NCI-H146 treated with DMSO at 0.1 percent for 48 hours (cell line): ENCODE measurements at regions not wholly inside any gene's neighbourhood (a gene's known extent, or its start where the extent isn't known, plus 50 kb on each side); places are given as distances from the start of the nearest gene placed in this dataset.
A peak's percentile ranks its signal among the peaks of the same experiment; 100 is the strongest.

ENCODE experiments used
- DNase-seq: peaks from one replicate; lab custom pipeline; 2025; ENCODE audit not compliant: unreplicated experiment; lab: John Stamatoyannopoulos, UW

DNA sequence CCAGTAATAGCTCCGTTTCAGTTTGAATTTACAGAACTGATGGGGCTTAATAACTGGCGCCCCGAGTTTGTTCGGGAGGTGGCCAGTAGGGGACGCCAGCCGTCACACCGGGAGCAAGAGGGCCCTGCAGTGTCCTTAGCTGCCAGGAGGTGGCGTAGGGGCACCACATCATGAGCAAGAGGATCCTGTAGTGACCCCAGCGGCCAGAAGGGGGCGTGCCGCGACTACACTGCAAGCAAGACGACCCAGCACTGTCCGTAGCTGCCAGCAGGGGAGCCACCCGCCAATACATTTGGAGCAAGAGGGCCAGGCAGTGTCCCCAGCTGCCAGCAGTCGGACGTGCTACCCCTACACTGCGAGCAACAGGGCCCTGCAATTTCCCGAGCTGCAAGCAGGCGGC, 663.7 kb upstream of the B3GAT1 start:
- no peak for DNase-seq

DNA sequence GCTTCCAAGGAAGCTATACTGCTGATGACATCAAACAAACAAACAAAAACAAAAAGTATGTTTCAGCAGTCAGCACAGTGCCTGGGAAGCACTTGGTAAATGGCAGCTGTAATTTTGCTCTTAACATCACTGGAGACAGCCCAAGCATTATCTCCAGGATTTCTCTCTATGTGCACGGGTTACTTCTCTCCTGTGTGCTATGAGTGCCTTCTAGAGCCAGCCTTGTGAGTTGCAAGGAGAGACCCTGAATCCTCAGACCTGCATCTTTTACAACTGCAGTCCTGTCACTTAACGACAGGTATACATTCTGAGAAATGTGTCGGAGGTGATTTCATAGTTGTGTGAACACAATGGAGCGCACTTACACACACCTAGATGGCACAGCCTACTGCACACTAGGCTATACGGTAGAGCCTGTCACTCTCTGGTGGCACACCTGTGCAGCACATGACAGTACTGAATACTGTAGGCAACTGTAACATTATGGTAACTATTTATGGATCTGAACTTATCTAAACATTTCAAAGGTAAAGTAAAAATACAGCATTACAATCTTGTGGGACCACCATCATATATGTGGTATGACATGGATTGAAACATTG, 662.5 kb upstream of the B3GAT1 start:
- no peak for DNase-seq

DNA sequence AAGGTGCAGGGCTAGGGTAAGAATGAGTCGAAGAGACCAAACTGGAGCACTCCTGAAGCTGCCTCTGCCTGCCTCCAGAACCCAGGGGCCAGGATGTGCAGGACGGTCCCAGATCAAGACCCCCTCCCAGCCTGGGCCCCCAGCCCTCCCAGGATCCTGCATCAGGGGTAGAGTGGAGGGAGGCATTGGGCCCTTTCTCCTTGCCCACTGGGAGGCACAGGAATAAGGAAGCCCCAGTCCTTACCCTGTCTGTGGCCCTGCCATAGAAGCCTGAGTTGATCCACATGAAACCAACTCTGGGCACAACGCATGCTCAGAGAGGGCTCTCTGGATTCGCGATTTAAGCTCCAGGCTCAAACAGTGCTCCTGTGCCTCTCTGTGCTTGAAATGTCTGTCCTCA, 661.8 kb upstream of the B3GAT1 start:
- no peak for DNase-seq

DNA sequence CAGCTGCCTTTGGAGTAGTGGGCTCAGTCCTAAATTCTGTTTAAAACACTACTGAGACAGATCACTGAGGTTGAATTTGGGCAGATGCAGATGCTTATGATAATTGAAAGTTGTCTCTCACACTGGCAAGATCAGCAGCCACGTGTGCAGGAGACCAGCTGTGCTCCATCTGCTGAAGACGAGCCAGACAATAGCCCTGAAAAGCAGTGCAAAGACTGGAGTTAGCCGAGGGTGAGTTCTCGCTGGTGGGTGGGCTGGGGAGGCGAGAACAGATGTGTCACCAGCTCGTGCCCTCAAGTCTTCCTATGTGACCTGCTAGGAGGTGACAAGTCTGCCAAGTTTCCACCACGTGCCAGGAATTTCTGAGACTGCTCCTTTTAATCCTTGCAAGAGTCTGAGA, 661.3 kb upstream of the B3GAT1 start:
- no peak for DNase-seq

DNA sequence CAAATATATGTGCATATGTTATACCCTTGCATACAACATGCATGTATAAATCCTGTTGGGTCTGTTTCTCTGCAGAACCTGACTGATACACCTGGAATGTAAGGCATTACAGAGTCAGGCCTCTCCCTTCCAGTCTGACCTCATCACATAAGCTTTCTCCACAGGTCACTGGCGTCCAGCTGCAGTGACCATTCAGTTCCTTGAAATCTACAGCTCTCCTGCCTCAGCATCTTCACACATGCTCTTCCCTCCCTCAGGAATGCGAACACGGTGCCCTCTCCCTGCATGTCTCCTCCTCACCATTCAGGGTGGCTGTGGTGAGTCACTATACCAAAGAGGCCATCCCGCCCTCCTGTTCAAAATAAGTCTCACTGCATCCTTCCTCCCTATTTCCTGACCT, 657.8 kb upstream of the B3GAT1 start:
- DNase-seq = no peak

DNA sequence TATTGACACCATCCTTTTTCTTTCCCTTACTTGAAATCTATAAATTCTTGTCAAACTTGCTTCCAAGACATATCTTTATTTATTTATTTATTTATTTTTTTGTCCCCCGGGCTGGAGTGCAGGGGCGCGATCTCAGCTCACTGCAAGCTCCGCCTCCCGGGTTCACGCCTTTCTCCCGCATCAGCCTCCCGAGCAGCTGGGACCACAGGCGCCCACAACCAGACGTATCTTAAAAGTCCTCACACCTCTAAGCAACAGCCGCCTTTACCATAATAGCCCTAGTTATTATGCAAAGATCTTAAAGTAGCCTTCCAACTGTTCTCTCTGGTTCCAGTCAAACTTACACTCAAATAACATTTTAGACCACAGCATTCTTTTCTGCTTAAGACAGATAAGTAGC, 657.0 kb upstream of the B3GAT1 start:
- DNase-seq = no peak

DNA sequence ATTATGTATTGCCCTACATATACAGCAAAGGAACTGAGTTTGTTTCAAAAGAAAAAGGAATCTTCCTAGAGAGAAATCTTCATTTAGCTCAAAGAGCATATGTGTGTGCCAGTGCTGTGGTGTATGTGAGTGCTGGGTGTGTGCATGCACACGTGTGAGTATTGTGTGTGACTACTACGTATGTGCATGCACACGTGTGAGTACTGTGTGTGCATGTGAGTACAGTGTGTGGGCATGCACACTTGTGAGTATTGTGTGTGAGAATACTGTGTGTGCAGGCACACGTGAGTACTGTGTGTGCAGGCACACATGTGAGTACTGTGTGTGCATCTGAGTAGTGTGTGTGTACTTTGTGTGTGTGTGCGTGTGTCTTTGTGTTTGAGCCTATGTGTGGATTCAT, 651.0 kb upstream of the B3GAT1 start:
- DNase-seq = no peak

DNA sequence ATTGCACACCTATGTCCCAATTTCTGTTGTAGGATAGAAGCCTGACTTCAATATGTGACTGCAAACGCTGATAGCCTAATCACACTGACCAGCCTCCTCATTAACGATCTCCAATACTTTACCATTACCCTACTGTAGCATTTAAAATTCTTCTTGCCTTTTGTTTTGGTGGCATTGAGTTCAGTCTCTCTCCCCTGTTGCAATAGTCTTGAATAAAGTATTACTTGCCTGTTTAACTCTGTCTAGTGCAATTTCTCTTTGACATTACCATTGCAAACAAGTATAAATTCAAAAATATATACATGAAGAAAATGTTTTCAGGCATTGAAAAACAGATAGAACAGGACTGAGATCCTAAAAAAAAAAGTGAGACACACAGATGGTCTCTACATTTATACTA, 649.1 kb upstream of the B3GAT1 start:
- no peak for DNase-seq

DNA sequence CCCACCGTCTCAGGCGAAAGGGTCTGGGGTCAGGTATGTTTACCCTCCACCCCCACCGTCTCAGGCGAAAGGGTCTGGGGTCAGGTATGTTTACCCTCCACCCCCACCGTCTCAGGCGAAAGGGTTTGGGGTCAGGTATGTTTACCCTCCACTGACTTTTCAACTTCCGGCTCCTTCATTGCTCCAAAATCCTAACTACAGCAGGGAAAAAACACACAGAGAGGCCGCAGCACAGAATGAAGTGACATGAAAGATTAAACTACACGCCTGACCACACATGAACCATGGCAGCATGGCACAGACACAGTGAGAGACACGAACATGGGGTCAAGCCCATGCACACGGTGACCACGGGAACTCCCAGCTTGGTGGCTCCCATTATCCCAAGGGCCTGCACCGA, 634.9 kb upstream of the B3GAT1 start:
- DNase-seq = no peak

DNA sequence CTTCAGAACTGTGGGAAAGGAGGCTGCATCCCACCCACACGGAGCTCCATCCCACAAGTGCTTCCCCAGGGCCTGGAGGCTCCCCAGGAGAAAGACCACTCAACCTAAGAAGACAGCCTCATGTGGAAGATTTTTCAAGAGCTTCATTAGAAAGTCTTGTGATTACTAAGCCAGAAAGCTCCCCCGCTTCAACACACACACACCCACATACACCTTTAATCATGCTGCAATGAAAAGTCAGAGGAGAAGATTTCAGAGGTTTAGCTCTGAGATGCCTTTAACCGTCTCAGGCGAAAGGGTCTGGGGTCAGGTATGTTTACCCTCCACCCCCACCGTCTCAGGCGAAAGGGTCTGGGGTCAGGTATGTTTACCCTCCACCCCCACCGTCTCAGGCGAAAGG, 634.5 kb upstream of the B3GAT1 start:
- no peak for DNase-seq

DNA sequence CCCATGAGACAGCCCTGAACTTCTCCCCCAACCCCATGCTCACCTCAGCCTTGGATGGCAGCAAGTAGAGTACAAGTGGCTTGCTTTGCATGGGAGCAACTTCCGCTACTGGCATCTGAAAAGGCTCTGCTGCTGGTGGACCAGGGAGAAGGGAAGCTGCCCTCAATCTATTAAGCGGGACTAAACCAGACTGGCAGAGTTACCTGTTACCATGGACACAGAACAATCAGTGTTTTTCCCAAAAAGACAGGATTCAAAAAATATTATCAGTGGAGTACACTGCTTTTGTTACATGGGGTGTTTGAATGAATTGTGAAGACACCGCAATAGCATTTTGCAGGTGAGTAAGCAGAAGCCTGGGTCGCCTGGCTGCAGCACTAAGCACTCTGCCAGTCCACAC, 631.4 kb upstream of the B3GAT1 start:
- no peak for DNase-seq

DNA sequence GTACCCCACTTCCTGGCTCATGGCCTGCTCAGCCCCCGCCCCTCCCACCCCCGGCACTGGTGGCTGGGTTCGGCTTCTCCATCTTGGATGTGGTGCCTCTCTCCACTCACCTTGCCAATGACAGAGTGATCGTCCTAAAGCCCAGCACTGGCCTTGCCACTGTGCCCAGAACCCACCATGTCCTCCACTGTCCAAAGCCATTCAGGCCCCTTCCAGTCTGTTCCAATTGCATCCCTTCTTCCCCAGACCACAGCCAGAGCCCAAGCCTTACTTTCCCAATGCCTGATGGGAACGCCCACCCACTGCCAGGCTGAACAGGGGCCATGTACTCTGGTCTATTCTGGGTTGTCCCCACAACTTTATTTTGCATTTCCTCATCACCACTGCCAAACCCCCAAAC, 625.8 kb upstream of the B3GAT1 start:
- no peak for DNase-seq

DNA sequence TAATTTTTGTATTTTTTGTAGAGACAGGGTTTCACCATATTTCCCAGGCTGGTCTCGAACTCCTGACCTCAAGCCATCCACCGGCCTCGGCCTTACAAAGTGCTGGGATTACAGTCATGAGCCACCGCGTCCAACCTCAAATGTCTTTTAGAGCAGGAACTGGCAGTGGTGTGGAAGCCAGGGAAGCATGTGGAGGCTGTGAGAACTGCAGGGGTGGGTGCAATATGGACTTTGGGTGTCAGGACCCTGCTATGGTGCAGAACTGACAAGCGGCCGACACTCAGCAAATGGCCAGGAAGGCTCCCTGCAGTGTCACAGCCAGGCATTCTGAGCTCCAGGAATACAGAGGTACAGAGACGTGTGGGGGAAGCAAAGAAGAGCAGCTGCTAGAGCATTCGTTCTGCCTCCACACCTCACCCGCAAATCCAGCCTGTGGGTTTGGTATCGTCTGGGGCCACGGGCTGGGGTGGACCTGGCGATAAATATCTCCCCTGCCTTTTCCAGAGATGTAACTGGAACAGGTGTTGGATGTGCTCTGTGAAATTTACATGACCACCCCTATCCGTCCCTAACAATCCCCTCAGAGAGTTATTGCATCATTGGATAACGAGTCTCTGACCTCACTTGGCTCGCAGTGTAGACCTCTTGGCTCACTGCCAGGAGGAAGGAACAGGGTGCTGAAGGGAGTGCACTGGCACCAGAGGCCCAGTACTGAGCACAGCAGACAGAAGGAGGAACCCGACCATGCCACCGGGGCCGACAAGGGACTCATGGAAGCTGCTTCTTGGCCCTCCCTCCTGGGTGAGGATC, 624.7 kb upstream of the B3GAT1 start:
- DNase-seq = no peak

DNA sequence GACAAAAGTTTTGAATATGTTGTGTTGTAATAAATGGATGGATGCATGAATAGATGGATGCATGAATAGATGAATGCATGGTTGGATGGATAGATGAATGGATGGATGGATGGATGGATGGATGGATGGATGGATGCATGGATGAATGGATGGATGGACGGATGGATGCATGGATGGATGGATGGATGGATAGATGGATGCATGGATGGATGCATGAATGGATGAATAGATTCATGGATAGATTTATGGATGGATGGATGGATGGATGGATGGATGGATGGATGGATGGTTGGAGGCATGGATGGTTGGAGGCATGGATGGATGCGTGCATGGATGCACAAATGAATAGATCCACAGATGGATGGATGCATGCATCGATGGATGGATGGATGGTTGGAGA, 623.2 kb upstream of the B3GAT1 start:
- DNase-seq = no peak

DNA sequence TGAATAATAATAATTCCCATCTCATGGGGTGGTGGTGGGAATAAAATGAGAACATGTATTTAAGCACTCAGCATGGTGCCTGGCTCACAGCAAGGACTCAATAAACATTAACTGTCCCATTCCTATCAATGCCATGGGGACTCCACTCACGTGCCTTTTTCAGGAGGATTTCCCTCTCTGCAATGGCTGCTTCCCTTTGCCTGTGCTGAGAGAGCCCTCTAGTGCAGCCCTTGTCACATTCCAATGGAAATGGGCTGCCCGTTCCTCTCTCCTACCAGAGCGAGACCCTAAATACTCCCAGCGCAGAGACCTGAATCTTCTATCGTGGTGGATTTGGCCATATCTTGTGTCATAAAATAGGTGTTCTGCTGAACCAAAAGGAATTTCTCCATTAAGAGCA, 621.5 kb upstream of the B3GAT1 start:
- DNase-seq = peak; percentile 0

DNA sequence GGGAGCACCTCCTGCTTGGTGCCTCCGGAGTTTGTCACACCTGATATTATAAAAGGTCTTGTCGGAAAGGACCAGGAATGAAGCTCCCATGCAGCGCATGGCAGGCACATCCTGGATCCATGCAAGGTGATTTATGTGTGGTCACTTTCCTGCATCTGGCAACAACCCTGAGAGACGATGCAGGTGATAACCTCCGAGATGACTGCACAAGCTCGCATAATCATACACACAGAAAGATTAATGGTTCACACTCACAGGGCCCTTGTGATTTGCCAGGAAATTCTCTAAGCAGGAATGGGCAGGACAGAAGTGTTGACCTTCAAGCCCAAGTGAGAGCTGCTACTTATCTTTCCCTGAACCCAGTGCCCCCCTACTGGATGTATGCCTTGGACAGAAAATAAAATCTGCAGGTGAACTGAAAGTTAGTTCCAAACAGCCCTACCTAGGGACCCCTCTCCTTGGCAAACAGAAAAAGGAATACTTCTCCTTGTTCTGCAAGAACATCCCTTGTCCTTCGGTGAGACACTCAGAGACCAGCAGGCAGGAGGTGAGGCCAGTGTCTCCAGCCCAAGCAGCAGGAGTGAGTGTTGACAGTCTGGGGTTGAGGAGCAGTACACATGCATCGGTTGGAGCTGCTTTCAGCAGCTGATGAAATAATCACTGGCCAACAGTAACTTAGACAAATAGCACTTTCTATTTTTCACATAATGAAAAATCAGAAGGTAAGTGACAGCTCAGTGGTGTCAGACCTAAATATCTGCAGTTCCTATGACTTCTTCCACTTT, 619.4 kb upstream of the B3GAT1 start:
- no peak for DNase-seq

DNA sequence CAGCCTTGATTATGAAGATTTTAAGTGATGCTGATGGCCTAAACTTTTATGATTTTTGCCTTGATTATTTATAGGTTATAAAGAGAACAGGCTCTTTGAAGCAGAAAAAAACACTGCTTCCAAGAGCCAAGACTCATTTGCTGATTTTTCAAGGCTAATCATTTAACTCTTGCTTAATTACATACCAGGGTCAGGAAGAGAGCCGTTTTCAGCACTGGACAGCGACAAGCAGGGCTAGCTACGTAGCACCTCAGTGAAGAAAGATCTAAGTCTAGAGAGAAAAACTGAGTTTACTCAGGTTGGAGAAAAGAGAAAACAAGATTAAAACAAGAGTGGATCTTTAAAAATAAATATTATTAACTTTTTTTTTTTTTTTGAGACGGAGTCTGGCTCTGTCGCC, 615.4 kb upstream of the B3GAT1 start:
- DNase-seq = no peak

DNA sequence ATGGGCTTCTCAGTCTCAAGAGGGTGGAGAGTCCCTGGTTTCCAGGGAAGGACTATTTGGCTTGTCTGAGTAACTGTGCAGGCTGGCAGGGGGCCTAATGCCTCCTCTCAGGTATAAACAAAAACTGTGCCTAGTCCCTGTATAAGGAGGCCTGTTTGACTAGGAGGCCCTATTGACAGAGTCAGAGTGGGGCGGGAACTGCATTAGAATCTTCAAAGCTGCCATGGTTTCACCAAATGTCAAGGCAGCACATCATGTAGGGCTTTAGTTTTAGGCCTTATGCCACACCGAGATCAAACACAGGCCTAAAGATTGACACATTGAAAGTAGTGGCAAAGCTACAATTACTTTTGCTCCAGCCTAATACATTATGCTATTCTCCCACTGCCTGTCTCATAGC, 611.5 kb upstream of the B3GAT1 start:
- no peak for DNase-seq

DNA sequence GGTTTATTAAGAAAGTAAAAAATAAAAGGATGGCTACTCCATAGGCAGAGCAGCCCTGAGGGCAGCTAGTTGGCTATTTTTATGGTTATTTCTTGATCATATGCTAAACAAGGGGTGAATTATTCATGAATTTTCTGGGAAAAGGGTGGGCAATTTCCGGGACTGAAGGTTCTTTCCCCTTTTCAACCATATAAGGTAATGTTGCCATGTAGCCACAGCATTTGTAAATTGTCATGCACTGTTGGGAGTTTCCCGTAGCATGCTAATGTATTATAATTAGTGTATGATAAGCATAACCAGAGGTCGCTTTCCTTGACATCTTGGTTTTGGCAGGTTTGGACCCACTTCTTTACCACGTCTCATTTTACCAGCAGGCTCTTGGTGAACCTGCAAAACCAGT, 610.4 kb upstream of the B3GAT1 start:
- DNase-seq = no peak

DNA sequence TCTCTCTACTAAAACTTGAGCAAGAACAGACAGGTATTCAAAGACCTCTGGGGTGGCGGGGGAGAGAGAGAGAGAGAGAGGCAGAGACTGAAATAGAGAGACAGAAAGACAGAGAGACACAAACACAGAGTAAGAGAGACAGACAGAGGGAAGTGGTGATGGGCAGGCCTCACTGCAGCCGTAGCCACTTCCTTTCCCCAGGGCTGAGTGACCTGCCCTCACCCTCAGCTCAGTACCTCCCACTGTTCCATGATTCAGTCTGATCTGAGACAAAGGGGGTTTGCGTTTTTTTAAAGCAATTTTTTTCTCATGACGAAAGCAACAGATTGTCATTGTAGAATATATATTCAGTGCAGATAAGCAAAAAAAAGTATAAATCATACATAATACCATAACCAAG, 607.9 kb upstream of the B3GAT1 start:
- no peak for DNase-seq

DNA sequence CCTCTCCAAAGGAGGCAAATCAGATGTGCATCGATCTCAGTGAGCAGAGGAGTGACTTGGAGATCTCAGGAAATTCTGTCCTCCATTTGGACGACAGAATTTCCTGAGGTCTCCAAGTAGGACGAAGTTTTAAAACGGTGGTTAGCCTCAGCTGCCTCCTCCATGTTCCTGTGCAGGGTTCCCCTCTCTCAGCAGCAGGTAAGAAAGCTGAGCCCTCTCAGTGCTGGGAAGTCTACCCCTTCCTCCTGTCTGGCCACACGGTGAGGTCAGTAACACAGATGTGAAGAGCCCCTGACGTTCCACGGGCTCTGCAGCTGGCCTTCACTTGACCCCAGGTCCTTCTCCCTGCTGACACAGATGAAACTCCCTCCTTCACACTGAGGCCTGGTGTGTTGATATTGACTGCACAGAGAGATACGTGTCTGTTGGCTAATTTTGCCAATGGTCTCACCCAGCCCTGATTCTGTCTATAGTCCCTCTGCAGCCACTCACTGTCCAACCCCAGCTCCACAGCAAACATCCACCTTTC, 607.4 kb upstream of the B3GAT1 start:
- DNase-seq = no peak

DNA sequence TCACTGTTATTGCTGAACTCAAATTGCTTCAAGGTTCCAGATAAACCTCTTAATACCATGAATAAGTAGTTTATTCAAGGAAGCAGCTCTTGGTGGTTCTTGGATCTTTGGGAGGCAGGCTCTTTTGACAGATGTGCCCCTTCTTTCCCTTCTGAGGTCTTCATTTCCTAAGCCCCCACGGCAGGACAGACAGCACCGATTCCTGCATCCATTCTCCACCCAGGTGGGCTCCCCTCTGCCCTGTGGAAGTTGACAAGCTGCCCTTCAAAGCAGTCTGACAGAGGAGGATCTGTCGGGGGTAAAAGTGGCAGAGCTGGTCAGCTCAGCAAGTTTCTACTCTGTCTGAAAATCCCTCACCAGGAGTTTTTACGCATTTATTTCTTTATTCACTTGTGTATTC, 605.3 kb upstream of the B3GAT1 start:
- DNase-seq = no peak
